HG03354 (cell line): ENCODE measurements at regions not wholly inside any gene's neighbourhood (a gene's known extent, or its start where the extent isn't known, plus 50 kb on each side); places are given as distances from the start of the nearest gene placed in this dataset.
A peak's percentile ranks its signal among the peaks of the same experiment; 100 is the strongest.

Source experiments
- ATAC-seq: cut with Tn5 transposase; IDR thresholded peaks from one replicate; pipeline ENCODE4 v1.9.1; 2021; ENCODE audit warnings: mild to moderate bottlenecking; ENCODE audit not compliant: unreplicated experiment, poor library complexity, severe bottlenecking

DNA sequence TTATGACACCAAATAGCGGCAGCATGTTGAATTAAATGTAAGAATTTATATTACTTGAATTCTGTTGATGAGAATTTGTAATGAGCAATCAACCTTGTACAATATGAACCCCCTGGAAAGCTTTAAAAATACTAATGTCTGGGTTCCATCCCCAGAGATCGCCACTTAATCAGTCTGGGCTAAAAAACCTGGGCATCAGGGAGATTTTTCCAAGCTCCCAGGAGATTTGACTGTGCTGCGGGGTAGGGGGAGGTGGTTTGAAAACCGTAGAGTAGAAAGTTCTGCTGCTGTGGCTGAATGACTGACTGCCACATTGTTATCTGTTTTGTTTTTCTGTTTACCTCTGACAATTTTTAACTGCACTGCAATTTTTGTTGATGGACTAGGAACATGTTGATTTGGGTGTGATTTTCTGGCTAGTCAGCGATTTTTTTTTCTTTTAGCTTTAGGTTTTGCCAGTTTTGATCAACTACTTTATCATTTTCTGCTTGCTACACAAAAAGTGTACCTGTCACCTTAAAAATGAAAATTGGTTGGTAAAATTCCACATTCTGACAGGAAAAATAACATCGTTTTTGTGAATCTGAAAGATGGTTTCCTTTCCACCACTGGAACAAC lies 79.3 kb downstream of the PCTP start:
- ATAC-seq = no peak

DNA sequence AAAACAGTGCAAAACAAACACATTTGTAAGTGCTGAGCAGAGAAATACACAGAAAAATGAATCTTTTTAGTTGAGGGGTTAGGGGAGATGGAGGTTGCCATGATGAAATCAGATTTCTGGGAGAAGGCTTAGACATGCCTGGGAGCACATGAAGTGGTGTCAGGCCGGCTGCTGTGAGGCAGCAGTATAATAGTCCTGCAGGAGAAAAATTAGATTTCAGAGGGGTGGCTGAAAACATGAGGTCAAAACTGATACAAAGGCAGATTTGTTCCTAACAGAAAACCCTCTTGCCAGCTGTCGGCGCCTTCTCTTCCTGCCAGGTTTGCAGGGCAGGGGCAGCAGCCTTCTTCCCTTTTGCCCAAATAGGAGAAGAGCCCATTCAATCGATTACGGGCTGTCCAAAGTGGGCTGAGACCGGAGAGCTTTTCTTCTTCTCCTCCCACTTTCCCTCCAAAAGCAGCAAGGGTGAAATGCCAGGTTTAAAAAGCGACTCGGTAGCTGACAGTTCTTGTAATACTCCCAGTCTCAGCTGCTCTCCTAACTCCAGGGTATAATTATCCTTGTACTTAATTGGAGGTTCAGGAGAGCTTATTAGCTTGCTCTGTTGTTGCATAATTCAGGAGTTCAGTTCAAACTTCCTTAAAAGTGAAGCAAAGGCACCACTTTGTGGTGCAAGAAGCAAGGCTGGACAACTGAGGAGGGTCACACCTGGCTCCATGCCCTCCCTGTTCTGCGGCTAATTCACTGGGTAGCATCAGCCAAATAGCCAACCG lies 80.0 kb downstream of the PCTP start:
- ATAC-seq = no peak

DNA sequence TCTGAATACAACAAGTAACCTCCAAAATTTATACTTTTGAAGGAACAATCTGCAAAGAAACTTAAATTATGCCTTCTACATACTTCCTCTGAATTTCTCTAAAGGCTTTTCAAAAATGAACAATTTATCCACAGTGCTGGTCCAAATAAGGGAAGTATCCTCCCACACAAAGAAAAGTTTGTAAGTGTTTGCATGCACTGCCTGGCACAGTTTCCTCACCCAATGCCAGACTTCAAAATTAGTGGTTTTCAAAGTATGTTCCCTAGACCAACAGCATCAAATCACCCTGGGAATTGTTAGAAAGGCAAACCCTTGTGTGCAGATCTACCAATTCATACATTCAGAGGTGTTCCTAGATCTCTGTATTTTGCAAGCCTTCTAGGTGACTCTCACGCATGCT lies 82.5 kb downstream of the PCTP start:
- ATAC-seq = no peak

DNA sequence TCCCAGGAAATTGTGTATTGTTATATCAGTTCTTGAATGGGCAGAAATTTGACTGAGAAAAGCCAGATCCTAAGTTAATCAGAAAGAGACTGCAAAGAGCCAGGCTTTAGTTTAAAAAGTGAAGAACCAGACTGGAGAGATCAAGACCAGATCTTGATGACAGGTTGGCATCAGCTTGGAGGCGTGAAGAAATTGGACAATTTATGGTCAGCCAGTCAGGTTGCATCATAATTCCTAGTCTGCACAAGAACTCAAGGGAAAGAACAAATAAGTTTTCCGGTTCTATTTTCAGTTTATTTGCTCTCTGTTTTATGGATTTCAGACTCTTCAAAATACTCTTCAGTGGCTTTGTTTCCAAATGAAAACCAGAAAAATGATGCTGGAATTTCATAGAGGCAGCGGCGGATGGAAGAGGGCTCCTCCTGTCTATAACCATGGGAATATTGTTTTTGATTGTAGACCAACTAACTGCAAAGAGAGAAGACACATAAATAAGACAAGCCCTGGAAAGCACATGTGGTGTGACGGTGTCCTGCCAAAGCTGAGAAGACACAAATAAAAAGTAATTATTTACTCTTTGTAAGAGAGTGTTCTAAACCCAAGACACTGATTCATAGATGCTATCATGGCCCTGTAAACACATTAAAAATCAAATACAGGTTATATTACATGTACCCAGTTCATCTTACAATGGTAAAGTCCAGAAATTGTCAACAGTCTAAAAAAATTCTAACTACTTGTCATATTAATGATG lies 91.7 kb downstream of the PCTP start:
- ATAC-seq = no peak

GRCh38 chr17:55843785-55844184 lies 92.9 kb downstream of the PCTP start:
- no peak for ATAC-seq

DNA sequence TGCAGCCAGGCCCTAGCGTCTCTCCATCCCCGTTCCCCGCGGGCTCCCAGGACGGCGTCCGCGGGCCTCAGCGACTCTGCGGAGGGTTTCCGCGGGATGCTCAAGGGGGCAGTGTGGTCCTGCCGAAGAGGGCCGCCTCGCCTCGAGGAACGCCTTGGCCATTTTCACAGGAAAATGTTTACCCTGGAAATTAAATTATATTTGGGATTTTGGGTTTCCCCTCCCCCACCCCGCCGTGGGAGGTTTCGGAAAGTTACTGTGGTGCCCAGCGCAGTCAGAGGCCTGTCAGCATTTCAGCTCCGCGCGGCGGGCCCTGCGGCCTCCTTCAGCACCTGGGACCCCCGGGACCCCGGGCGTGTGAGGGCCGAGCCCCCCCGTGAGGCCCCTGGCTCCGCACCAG lies 94.5 kb downstream of the PCTP start:
- no peak for ATAC-seq

GRCh38 chr17:55846745-55847144 lies 95.9 kb downstream of the PCTP start:
- no peak for ATAC-seq

GRCh38 chr17:55852734-55853133 lies 101.9 kb downstream of the PCTP start:
- ATAC-seq = peak; percentile 73

DNA sequence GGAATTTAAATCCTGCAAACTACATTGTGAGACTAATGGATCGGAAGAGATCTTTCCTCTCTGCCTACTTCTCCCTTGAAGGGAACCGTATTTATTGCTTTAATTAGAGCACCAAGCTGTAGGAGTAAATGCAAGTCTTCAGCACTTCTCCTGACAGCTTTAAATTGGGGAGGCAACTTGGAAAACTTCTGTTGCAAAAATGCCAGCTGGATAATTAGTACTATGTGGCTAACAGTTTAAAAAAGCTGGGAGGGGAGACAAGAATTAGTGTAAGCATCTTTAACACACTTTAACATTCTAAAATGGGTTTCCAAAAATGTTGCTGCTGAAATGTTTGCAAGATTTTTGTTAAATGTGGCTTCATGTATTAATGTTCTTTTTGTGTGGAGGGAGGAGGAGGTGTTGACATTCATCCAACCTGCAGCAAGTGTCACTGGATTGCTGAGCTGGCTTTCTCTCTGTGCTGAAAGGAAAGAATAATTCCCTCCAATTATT lies 108.5 kb downstream of the PCTP start:
- no peak for ATAC-seq

DNA sequence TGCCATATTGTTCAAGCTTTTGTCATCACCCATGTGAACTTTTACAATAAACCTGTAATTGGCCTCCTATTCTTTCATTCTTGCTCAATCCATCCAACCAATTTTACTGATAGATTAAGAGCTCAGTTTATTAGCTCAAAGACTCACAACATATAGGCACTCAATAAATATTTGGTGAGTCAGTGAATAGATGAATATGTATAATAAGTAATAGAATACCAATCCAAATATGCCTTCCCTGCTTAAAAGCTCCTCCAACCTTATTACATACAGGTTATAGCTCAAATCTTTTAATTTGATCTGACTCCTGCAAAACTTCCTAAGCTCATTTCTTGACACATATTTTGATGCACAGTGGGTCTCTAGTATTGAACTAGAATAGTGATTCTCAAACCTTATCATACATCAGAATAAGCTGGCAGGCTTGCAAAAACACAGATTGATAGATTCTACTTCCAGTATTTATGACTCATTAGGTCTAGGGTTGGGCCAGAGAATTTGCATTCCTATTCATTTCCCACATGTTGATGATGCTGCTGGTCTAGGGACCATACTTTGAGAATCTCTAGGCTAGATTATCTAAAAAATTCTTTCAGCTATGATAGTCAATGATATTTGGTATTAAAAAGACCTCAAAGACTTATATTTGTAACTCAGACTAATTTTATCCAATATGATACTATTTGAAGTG lies 114.4 kb downstream of the PCTP start:
- no peak for ATAC-seq

DNA sequence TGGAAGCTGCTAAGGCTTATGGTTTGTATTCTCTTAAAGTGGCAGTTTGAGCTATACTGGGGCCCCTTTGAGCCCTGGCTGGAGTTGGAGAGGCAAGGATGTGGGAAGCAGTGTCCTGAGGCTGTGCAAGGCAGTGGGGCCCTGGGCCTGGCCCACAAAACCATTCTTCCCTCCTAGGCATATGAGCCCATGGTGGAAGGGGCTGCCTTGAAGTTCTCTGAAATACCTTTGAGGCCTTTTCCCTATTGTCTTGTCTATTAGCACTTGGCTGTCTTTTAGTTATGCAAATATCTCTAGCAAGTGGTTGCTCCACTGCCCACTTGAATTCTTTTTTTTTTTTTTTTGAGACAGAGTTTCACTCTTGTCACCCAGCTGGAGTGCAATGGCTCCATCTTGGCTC lies 119.2 kb downstream of the PCTP start:
- no peak for ATAC-seq

- no peak for ATAC-seq
Observed at GRCh38 chr17:55872374-55872773, 121.5 kb downstream of the PCTP start.

DNA sequence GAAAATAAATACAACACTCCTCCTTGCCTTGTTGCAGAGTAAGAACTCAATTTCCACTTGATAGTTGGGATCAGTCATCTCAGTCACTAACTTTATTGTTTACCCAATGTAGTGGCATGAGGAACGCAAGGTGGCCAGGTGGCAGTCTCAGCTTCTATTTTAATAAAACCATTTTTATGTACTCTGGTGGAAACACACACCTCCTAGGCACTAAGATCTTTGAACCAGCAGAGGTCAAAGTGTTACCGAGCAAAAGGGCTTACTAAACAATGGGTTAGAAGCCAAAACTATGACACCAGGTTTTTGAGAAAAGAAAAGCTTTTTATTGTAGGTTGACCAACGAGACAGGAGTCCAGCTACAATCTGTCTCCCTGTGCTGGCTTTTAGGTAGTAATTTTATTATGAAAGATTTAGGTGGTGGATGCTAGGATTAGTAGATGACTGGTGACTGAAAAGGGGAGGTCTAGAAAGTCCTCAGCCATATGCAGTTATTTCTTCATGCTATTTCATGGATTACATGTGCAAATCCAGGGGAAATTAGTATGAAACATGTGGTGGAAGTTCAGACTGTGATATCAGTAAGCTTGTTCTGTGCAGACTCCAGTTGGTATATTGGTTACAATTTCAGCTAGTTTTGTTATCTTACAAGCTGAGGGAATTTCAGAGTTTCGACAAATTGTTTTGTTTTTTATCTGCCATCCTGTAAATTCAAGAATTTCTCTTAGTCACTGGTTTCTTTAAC lies 122.3 kb downstream of the PCTP start:
- ATAC-seq = no peak

DNA sequence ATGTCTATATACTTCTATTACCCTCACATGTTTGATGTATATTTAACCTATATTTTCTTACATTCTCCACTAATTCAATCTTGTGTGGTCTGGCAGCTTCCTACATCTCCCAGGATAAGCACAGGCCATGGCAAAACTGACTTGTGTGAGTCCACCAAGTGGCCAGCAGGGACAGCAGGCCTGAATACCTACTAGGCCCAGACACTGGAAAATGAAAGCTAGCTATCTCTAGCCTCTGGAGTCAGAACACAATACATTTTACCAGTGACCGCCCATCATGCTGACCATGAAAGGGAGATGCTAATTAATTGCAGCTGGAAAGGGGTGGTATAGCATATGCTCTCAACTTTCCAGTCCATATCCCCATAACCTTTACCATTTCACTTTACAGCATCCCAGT lies 132.3 kb downstream of the PCTP start:
- ATAC-seq = no peak

- no peak for ATAC-seq
Observed at GRCh38 chr17:55887531-55887930, 136.7 kb downstream of the PCTP start.

- no peak for ATAC-seq
Observed at GRCh38 chr17:55889271-55889670, 138.4 kb downstream of the PCTP start.

DNA sequence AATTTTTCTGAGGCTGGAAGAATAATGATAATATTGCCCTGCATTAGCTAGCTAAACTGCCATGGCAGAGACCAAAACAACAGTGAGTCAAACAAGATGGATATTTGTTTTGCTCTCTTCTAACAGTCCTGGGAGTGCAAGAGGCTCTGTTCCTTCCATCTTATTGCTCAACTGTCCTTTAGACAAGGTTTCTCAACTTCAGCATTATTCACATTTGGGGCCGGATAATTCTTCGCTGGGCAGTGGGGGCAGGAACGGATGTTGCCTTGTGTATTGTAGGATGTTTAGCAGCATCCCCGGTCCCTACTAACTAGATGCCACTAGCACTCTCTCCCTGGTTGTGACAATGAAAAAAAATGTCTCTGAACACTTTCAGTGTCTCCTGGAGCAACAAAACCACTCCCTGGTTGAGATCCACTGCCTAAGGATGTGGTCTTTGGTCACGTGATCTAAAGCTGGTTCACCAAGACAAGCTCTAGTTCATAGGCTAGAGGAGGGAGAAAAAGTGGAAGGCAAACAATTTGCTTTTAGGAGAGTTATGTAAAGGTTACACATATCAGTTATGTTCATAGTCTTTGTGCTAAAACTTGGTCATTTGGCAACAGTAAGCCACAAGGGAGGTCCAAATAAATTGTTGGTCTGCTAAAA lies 144.4 kb downstream of the PCTP start:
- no peak for ATAC-seq

DNA sequence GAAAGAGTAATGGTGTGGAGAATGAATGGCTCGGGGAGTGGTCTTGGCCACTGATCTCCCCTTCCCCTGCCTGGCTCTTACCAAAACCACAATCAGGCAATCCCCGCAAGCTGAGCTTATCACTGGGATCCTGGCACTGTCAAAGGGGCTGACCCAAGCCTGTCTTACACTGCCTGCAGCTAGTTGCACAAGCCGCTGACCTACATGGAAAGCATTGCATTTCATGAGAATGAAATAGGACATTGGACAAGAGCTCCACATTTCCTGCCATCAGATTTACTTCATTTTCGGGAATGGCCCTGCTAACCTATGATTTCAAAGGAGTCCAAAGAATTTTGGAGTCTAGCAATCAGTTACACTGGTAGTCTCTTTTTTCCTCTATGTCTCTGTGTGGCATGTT lies 146.4 kb downstream of the PCTP start:
- no peak for ATAC-seq

DNA sequence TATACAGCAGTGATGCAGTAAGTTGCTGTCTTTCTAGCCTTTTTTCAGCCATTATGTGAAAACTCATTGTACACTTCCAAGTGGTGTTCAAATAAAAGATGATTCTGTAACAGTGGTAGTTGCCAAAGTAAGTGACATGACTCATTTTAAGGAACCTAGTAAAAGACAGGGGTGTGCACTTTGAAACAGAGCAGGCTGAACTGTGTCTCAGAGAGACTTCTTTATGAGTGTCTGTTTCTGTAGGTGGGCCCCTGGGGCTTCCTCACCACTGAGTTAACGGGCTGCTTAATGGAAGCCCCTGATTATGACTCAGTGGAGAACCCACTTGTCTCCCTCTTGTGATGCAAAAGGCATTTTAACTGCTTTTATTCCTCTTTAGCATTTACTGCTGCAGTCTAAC lies 147.3 kb downstream of the PCTP start:
- ATAC-seq = no peak
